ENCODE measurements at regions not wholly inside any gene's neighbourhood (a gene's known extent, or its start where the extent isn't known, plus 50 kb on each side); places are given as distances from the start of the nearest gene placed in this dataset.

- no peak for TF ChIP-seq CTCF (IDR thresholded peaks at IDR 0.05; ENCODE audit: control extremely low read depth in 1 of 3, insufficient read depth in 1 of 3, low read depth in 1 of 3, low read length in 3 of 3)
- TF ChIP-seq BACH1 (IDR thresholded peaks at IDR 0.05; ENCODE audit: low read length): no peak
- TF ChIP-seq TBP (IDR thresholded peaks at IDR 0.05; ENCODE audit: low read depth, low read length): no peak
- no peak for TF ChIP-seq GABPA (IDR thresholded peaks at IDR 0.05; ENCODE audit: borderline replicate concordance, insufficient read depth, low read length)
- TF ChIP-seq, protein P1, sequence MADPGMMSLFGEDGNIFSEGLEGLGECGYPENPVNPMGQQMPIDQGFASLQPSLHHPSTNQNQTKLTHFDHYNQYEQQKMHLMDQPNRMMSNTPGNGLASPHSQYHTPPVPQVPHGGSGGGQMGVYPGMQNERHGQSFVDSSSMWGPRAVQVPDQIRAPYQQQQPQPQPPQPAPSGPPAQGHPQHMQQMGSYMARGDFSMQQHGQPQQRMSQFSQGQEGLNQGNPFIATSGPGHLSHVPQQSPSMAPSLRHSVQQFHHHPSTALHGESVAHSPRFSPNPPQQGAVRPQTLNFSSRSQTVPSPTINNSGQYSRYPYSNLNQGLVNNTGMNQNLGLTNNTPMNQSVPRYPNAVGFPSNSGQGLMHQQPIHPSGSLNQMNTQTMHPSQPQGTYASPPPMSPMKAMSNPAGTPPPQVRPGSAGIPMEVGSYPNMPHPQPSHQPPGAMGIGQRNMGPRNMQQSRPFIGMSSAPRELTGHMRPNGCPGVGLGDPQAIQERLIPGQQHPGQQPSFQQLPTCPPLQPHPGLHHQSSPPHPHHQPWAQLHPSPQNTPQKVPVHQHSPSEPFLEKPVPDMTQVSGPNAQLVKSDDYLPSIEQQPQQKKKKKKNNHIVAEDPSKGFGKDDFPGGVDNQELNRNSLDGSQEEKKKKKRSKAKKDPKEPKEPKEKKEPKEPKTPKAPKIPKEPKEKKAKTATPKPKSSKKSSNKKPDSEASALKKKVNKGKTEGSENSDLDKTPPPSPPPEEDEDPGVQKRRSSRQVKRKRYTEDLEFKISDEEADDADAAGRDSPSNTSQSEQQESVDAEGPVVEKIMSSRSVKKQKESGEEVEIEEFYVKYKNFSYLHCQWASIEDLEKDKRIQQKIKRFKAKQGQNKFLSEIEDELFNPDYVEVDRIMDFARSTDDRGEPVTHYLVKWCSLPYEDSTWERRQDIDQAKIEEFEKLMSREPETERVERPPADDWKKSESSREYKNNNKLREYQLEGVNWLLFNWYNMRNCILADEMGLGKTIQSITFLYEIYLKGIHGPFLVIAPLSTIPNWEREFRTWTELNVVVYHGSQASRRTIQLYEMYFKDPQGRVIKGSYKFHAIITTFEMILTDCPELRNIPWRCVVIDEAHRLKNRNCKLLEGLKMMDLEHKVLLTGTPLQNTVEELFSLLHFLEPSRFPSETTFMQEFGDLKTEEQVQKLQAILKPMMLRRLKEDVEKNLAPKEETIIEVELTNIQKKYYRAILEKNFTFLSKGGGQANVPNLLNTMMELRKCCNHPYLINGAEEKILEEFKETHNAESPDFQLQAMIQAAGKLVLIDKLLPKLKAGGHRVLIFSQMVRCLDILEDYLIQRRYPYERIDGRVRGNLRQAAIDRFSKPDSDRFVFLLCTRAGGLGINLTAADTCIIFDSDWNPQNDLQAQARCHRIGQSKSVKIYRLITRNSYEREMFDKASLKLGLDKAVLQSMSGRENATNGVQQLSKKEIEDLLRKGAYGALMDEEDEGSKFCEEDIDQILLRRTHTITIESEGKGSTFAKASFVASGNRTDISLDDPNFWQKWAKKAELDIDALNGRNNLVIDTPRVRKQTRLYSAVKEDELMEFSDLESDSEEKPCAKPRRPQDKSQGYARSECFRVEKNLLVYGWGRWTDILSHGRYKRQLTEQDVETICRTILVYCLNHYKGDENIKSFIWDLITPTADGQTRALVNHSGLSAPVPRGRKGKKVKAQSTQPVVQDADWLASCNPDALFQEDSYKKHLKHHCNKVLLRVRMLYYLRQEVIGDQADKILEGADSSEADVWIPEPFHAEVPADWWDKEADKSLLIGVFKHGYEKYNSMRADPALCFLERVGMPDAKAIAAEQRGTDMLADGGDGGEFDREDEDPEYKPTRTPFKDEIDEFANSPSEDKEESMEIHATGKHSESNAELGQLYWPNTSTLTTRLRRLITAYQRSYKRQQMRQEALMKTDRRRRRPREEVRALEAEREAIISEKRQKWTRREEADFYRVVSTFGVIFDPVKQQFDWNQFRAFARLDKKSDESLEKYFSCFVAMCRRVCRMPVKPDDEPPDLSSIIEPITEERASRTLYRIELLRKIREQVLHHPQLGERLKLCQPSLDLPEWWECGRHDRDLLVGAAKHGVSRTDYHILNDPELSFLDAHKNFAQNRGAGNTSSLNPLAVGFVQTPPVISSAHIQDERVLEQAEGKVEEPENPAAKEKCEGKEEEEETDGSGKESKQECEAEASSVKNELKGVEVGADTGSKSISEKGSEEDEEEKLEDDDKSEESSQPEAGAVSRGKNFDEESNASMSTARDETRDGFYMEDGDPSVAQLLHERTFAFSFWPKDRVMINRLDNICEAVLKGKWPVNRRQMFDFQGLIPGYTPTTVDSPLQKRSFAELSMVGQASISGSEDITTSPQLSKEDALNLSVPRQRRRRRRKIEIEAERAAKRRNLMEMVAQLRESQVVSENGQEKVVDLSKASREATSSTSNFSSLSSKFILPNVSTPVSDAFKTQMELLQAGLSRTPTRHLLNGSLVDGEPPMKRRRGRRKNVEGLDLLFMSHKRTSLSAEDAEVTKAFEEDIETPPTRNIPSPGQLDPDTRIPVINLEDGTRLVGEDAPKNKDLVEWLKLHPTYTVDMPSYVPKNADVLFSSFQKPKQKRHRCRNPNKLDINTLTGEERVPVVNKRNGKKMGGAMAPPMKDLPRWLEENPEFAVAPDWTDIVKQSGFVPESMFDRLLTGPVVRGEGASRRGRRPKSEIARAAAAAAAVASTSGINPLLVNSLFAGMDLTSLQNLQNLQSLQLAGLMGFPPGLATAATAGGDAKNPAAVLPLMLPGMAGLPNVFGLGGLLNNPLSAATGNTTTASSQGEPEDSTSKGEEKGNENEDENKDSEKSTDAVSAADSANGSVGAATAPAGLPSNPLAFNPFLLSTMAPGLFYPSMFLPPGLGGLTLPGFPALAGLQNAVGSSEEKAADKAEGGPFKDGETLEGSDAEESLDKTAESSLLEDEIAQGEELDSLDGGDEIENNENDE (IDR thresholded peaks at IDR 0.05; ENCODE audit: insufficient replicate concordance, low read length): no peak
Observed at GRCh38 chr3:67093305-67093704, 95.2 kb downstream of the KBTBD8 start (continued).

Data from H1 (cell line).